ENCODE measurements at regions not wholly inside any gene's neighbourhood (a gene's known extent, or its start where the extent isn't known, plus 50 kb on each side); places are given as distances from the start of the nearest gene placed in this dataset.
"Not testable (repeated sequence)": the region's sequence is repeated elsewhere in the genome, so short reads cannot be mapped to it uniquely, and the experiment has no call there.

DNA sequence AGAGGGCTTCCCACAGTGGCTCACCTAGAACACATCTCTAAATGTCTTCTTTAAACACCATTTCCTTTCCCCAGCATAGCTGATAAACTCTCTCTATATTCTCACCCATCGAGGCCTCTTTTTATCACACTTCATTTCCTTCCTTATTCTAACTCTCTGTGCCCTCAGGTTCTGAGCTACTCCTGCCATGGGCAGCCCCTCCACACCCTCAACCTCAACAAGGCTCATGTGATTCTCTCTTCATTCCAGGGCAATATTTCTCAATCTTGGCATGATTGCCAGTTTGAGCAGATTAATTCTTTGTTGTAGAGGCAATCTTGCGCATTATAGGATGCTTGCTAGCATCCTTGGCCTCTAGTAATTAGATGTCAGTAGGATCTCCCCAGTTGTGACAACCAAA, 999.1 kb downstream of the TSN start:
- TF ChIP-seq ZNF274 (IDR thresholded peaks at IDR 0.05; ENCODE audit: low read depth, low read length), result no peak
- H3K4me3 ChIP-seq (ENCODE audit: low read length), result no peak overlapping the region

DNA sequence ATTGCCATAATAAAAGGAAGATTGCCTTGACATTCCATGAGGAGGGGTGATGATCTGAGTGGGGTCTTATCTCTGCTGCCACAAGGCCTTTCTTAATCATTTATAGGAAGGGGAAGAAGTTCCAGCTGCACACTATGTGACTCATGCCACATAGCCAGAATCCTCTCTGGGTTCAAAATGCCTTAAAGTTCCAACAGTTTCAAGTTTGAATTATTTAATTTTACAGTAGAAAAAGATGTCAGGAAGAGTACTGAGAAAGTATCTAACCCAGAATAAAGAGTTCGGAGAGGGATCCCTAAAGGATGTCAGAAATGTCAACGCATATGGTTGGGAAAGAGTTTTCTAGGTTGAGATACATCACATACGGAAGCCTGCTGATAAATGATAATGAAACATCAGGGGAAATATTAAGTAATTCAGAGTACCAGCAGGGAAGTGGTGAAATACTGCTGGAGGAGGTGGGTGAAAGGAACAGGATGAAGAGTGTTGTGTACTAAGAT, 999.9 kb downstream of the TSN start:
- H3K4me3 ChIP-seq (ENCODE audit: low read length), result no peak overlapping the region
- no peak for TF ChIP-seq ZNF274 (IDR thresholded peaks at IDR 0.05; ENCODE audit: low read depth, low read length)

DNA sequence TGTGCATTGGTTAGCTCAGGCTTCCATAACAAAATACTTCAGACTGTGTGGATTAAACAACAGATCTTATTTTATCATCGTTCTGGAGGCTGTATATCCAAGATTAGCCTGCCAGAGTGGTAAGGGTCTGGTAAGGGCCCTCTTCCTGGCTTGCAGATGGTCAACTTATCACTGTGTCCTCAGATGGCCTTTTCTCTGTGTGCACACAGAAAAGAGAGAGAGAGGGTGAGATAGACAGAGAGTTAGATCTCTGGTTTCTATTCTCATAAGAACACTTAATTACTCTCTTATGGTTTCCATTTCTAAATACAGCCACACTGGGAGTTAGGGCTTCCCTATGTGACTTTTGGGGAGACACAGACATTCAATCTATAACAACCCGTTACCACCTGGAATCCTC, 1003.5 kb downstream of the TSN start:
- no peak overlapping the region for H3K4me3 ChIP-seq (ENCODE audit: low read length)
- no peak for TF ChIP-seq ZNF274 (IDR thresholded peaks at IDR 0.05; ENCODE audit: low read depth, low read length)

DNA sequence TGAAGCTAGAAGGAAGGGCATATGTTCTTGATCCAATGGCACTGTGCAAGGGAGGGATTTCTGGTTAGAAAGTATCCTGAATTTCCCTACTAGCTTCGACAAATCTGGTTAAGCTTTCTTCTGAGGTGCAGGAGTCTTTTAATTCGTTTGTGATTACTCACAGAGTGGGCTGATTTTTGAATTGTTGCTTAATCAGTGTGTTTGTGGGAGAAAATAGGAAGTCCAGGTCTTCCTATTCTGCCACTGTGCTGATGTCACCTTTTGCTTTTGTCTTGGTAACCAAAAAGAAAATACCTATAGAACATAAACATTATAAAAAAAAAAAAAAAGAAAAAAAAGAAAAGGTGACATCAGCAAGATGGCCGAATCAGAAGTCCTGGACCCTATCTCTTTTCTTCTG, 1008.6 kb downstream of the TSN start:
- H3K4me3 ChIP-seq (ENCODE audit: low read length), result no peak overlapping the region
- no peak for TF ChIP-seq ZNF274 (IDR thresholded peaks at IDR 0.05; ENCODE audit: low read depth, low read length)

DNA sequence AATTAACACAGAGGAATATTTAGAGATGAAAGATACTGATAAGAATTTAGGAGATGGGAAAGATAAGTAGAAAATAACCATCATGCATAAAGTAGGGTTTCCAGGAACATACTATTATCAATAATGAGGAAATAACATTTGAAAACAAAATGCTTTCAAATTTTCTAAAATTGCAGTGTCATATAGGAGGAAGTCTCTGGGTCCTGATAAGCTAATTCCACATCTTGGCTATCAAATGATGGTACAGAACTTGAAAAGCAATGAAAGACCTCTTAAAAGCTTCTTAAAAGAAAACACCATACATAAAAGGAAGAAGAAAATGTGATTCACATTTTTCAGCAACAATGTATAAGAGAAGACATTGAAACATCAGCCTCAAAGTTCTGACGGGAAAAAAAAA, 1024.8 kb downstream of the TSN start:
- TF ChIP-seq ZNF274 (IDR thresholded peaks at IDR 0.05; ENCODE audit: low read depth, low read length), result no peak
- H3K4me3 ChIP-seq (ENCODE audit: low read length), result no peak overlapping the region

DNA sequence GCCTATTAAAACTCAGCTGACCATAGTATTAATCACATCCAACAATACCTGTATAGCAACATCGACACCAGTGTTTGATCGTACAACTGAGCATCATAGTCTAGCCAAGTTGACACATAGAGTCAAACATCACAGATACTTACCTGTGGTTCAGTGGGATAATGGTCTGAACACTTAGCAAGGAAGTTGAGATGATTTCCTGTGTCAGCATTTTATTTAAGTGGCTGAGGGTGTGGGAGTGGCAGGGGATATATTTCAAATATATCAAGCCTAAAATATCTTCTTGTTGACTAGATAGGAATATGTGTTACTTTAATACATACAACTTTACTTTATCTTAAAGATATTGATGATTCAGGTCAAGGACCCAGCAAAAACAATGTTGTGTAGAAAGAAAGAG, 1038.6 kb downstream of the TSN start:
- no peak for TF ChIP-seq ZNF274 (IDR thresholded peaks at IDR 0.05; ENCODE audit: low read depth, low read length)

DNA sequence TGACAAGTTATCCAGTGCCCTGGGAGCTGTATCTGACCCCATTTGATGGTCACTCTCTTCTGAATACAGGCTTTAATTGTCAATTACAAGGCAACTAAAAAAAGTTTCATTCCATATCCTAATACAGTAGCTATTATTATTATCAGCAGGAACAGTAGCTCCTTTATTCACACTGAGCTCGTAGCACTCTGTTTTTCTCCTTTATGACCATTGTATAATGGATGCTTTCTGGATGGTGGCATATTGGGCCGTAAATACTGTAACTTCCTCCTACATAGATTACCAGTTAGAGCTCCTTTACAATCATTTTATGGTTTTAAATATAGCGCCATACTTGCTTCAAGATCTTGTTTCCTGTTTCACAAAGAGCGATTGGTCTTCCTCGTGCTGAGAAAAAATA, 1040.3 kb downstream of the TSN start:
- no peak for TF ChIP-seq ZNF274 (IDR thresholded peaks at IDR 0.05; ENCODE audit: low read depth, low read length)
- no peak overlapping the region for H3K4me3 ChIP-seq (ENCODE audit: low read length)

More for the DNA sequence above, 1038.6 kb downstream of the TSN start:
- no peak overlapping the region for H3K4me3 ChIP-seq (ENCODE audit: low read length)

DNA sequence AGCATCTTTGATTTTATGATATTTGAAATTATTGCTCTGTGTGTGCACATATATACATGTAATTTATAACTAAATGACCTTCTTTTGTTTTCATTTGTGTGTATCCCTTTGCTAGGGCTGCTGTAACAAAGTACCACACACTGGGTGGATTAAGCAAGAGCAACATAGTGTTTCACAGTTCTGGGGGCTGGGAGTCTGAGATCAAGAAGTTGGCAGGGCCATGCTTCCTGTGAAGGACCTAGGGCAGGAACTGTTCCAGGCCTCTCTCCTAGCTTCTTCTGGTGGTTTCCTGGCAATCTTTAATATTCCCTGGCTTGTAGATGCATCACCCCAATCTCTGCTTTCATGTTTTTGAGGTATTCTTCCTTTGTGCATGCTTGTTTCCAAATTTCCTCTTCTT, 1043.9 kb downstream of the TSN start:
- TF ChIP-seq ZNF274 (IDR thresholded peaks at IDR 0.05; ENCODE audit: low read depth, low read length), result no peak
- H3K4me3 ChIP-seq (ENCODE audit: low read length), result no peak overlapping the region

DNA sequence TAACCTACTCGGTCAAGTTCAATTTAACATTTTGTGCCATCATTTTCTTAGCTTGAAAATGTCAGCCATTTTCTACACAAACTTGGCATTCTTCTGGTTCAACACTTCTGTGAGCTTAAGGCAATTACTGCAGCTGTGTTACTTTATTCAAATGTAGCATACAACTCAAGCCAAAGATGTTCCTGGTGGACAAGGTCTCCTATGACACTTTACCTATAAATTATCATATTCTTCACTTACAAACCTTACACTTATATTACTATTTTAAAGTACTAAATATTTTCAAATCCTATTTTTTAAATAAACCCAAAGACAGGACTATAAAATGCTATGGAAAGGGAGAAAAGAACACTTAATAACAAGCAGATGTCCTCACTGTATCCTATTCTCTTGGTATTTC, 1045.3 kb downstream of the TSN start:
- no peak for TF ChIP-seq ZNF274 (IDR thresholded peaks at IDR 0.05; ENCODE audit: low read depth, low read length)
- H3K4me3 ChIP-seq (ENCODE audit: low read length), result no peak overlapping the region

DNA sequence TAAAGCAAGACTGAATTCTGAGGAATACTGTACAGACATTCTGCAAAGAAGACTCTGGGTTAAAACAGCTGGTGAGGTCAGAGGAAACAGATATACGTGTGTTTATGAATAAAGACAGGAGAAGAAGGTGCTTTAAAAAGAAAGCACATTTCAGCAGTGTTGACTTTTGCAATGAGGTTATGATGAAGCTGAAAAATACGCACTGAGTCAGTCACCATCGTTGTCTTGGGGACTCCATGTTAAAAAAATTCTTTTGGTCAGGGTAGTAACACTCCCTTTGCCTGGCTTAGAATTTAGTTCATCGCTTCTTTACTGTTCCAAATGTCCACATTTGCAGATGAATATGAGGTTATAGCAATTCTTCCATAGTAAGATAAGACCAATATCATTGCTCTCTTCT, 1049.0 kb downstream of the TSN start:
- no peak for TF ChIP-seq ZNF274 (IDR thresholded peaks at IDR 0.05; ENCODE audit: low read depth, low read length)
- no peak overlapping the region for H3K4me3 ChIP-seq (ENCODE audit: low read length)

DNA sequence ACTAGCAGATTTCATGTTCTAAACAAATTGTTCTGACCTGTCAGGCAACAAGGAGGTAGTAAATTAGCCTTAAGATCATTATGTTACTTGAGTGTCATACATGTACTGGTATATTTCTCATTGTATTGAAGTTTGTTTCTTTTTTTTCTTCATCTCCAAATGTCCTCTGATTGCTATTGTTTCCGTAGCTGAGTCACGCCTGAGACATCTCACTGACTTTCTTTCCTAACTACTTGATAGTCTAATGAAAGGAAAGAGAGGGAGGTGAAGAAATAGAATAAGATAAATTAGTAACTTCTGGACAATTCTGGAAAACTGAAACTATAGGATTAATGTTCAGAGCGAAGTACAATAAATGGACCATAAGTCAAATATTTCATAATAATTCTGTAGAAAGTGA, 1049.9 kb downstream of the TSN start:
- TF ChIP-seq ZNF274 (IDR thresholded peaks at IDR 0.05; ENCODE audit: low read depth, low read length), result no peak

DNA sequence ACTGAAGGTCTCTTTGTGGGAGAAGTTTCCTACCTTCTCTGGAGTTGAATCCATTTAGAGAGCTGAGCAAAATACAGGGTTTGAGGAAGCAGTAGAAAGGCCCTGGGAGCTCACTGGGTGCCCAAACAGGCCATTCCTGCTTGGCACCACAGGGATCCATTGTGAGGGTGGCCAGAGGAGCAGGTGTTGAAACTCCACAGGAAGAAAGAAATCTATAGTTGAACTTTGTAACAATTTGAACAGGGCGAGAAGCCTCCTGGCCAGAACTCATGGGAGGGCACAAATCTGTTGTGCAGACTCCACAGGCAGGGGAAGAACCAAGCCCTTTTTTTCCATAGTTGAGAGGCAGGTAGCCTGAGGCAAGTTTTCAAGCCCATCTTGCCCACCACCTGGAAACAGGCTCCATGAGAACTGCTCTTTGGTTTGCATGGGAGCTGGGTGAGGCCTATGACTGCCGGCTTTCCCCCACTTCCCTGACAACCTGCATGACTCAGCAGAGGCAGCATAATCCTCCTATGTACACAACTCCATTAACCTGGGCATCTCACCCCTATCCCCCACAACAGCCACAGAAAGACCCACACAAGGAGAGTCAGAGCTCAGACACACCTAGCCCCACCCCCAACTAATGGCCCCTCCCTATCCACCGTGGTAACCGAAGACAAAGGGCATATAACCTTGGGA, 1053.0 kb downstream of the TSN start:
- H3K4me3 ChIP-seq (ENCODE audit: low read length), result no peak overlapping the region

More for the DNA sequence above, 1049.9 kb downstream of the TSN start:
- no peak overlapping the region for H3K4me3 ChIP-seq (ENCODE audit: low read length)

DNA sequence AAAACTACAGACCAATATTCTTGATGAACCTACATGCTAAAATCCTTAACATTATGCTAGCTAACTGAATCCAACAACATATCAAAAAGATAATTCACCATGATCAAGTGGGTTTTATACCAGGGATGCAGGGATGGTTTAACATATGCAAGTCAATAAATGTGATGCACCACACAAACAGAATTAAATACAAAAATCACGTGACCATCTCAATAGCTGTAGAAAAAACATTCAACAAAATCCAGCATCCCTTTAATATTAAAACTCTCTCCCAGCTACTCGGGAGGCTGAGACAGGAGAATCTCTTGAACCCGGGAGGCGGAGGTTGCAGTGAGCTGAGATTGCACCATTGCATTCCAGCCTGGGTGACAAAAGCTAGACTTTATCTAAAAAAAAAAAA, 1056.8 kb downstream of the TSN start:
- H3K4me3 ChIP-seq (ENCODE audit: low read length), result not testable (repeated sequence)

More for the DNA sequence above, 1053.0 kb downstream of the TSN start:
- TF ChIP-seq ZNF274 (IDR thresholded peaks at IDR 0.05; ENCODE audit: low read depth, low read length), result no peak

DNA sequence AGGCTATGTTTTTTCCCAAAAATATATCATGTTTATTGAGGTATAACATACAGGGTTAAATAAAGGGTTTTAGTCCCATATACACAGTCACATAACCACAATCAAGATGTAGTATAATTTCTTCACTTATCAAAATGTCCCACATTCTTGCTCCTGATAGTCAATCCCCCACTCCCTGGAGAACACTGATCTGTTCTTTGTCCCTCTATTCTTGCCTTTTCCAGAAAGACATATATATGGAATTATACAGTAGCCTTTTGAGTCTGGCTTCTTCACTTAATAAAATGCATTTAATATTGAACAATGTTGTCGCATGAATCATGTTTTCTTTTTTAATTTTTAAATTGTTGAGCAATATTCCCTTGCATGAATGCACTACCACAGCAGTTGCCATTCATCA, 1059.7 kb downstream of the TSN start:
- TF ChIP-seq ZNF274 (IDR thresholded peaks at IDR 0.05; ENCODE audit: low read depth, low read length), result no peak
- no peak overlapping the region for H3K4me3 ChIP-seq (ENCODE audit: low read length)

DNA sequence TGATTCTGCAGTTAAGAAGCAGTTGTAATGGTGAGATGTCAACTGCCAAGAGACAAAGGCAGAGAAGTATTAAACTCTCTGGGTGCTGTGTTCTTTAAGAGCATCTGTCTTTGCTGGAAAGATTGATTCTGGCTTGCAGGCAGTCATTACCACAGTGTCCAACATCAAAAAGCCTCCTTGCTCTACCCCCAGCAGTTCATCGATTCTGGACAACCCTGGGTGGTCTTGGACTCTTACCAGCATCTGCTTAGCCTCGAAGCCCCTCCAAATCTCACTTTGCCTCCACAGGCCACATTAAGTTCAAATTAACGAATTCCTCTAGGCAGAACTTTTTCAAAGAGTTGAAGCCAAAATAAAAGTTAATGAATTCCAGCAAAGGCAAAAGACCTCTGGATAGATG, 1061.4 kb downstream of the TSN start:
- TF ChIP-seq ZNF274 (IDR thresholded peaks at IDR 0.05; ENCODE audit: low read depth, low read length), result no peak
- H3K4me3 ChIP-seq (ENCODE audit: low read length), result no peak overlapping the region

DNA sequence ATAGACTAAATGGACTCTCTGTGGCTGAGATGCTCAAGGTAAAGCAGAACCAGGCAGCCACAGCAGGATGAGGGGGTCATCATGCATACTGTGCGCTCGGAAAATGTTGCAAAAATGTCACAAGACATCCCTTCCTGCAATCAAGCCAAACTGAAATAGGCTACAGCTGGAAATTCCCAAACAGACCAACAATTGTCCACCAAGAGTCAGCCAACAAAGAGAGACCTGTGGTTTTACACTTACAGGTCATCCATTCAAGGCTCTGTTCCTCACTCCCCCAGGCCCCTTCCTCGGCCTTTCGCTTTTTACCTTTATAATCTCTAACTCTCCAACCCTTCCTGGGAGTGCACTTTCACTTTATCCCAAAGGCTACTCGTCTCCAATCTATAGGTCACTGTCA, 1066.9 kb downstream of the TSN start:
- no peak for TF ChIP-seq ZNF274 (IDR thresholded peaks at IDR 0.05; ENCODE audit: low read depth, low read length)
- no peak overlapping the region for H3K4me3 ChIP-seq (ENCODE audit: low read length)
